H1 (cell line): ENCODE measurements at regions not wholly inside any gene's neighbourhood (a gene's known extent, or its start where the extent isn't known, plus 50 kb on each side); places are given as distances from the start of the nearest gene placed in this dataset.

Experiments
- CTCF ChIA-PET: fragments of 300-600 bp; sonication (Branson Sonifier 250); formaldehyde crosslinking; loops from one replicate; lab custom pipeline; 2021; ENCODE audit not compliant: partially characterized antibody; lab: Charles Lee
- POLR2A ChIA-PET: fragments of 300-600 bp; sonication (Branson Sonifier 250); formaldehyde crosslinking; loops from one replicate; lab custom pipeline; 2021; ENCODE audit warnings: inconsistent platforms; ENCODE audit not compliant: partially characterized antibody; lab: Charles Lee
- DNase-seq, 2 experiments: peaks; one replicate each; pipeline versions ENCODE4 v3.0.0 to v3.0.0-alpha.2; 2010 to 2022; ENCODE audit warnings: low spot score in 2 of 2, low read depth in 1 of 2, mixed read lengths in 1 of 2
- FAIRE-seq: peaks from 2 replicates; lab custom pipeline; 2011; peaks lifted over from hg19 to GRCh38; lab: Jason Lieb, UNC
- H2AFZ ChIP-seq: 2 replicates; pipeline ENCODE4 v1.8.1; 2012; ENCODE audit warnings: low read length, inconsistent platforms
- H2AK5ac ChIP-seq: 2 replicates; pipeline ENCODE4 v1.6.1; 2013; ENCODE audit warnings: low read depth, low read length
- H2BK120ac ChIP-seq: replicated peaks from 2 replicates; pipeline ENCODE3; 2013; ENCODE audit warnings: low read depth, low read length, inconsistent platforms
- H2BK12ac ChIP-seq: 2 replicates; pipeline ENCODE4 v1.6.1; 2013; ENCODE audit warnings: low read depth, low read length
- H2BK15ac ChIP-seq: 2 replicates; pipeline ENCODE4 v1.6.1; 2013; ENCODE audit warnings: low read length
- H2BK20ac ChIP-seq: 2 replicates; pipeline ENCODE4 v1.6.1; 2013; ENCODE audit warnings: low read length
- H2BK5ac ChIP-seq: 2 replicates; pipeline ENCODE4 v1.6.1; 2013; ENCODE audit warnings: low read depth, low read length
- H3K14ac ChIP-seq: 2 replicates; pipeline ENCODE4 v1.6.1; 2013; ENCODE audit warnings: inconsistent platforms; ENCODE audit not compliant: insufficient read length
- H3K18ac ChIP-seq: 2 replicates; pipeline ENCODE4 v1.6.1; 2013; ENCODE audit warnings: low read length; ENCODE audit errors: extremely low read depth
- H3K23ac ChIP-seq: 2 replicates; pipeline ENCODE4 v1.6.1; 2013; ENCODE audit warnings: inconsistent platforms; ENCODE audit not compliant: insufficient read length
- H3K23me2 ChIP-seq: 2 replicates; pipeline ENCODE4 v1.6.1; 2013; ENCODE audit warnings: low read depth, low read length
- H3K27ac ChIP-seq: 2 replicates; pipeline ENCODE4 v1.6.1; 2011; ENCODE audit warnings: low read depth, low read length, inconsistent platforms
- H3K27me3 ChIP-seq, 4 experiments: replicated peaks in 1 of 4; 1 replicate in 1 of 4; 2 replicates in 3 of 4; pipeline versions ENCODE4 v1.6.1 to v1.8.1; 2011 to 2013; ENCODE audit warnings: low read length in 3 of 4, mild to moderate bottlenecking in 3 of 4, inconsistent platforms in 2 of 4, mixed read lengths in 2 of 4, moderate library complexity in 1 of 4; ENCODE audit not compliant: control insufficient read depth in 3 of 4, insufficient read depth in 3 of 4; ENCODE audit errors: extremely low read depth in 1 of 4
- H3K36me3 ChIP-seq, 4 experiments: 2 replicates each; pipeline versions ENCODE4 v1.6.1 to v1.8.1; 2011 to 2013; ENCODE audit warnings: mild to moderate bottlenecking in 4 of 4, low read length in 3 of 4, moderate library complexity in 2 of 4, control low read depth in 1 of 4, inconsistent platforms in 1 of 4; ENCODE audit not compliant: insufficient read depth in 4 of 4, control insufficient read depth in 2 of 4
- H3K4ac ChIP-seq: replicated peaks from 2 replicates; pipeline ENCODE3; 2013; ENCODE audit warnings: low read length, low read depth, mixed read lengths, inconsistent platforms; ENCODE audit not compliant: insufficient read length
- H3K4me1 ChIP-seq, 4 experiments: replicated peaks in 1 of 4; 1 replicate in 1 of 4; 2 replicates in 3 of 4; pipeline versions ENCODE4 v1.6.1 to v1.8.1; 2011 to 2013; ENCODE audit warnings: low read length in 3 of 4, inconsistent platforms in 2 of 4, mixed read lengths in 1 of 4; ENCODE audit not compliant: insufficient read depth in 4 of 4, control insufficient read depth in 3 of 4
- H3K4me2 ChIP-seq, 2 experiments: 2 replicates each; pipeline versions ENCODE4 v1.6.1 to v1.8.1; 2011 to 2013; ENCODE audit warnings: low read depth in 2 of 2, low read length in 2 of 2, control low read depth in 1 of 2, inconsistent platforms in 1 of 2, mild to moderate bottlenecking in 1 of 2; ENCODE audit not compliant: insufficient read depth in 1 of 2
- H3K4me3 ChIP-seq, 4 experiments: fragments of 200-600, 300-600 bp in 1 of 4; sonication (generic), shearing (Covaris generic), sonication (Bioruptor Twin) in 1 of 4; 2 replicates each; pipeline versions ENCODE4 v1.5.1 to v1.8.1; 2011 to 2016; ENCODE audit warnings: low read length in 4 of 4, low read depth in 3 of 4, control low read depth in 2 of 4, inconsistent platforms in 2 of 4, mild to moderate bottlenecking in 2 of 4, mixed read lengths in 1 of 4, moderate library complexity in 1 of 4; ENCODE audit not compliant: insufficient read depth in 2 of 4; ENCODE audit errors: extremely low read depth in 1 of 4
- H3K56ac ChIP-seq: replicated peaks from 2 replicates; pipeline ENCODE3; 2013; ENCODE audit warnings: low read depth, mild to moderate bottlenecking, mixed read lengths, low read length, inconsistent platforms; ENCODE audit not compliant: insufficient read length
- H3K79me1 ChIP-seq: 2 replicates; pipeline ENCODE4 v1.6.1; 2013; ENCODE audit warnings: low read depth, low read length, control low read depth
- H3K79me2 ChIP-seq, 2 experiments: 2 replicates each; pipeline versions ENCODE4 v1.6.1 to v1.8.1; 2012 to 2013; ENCODE audit warnings: low read length in 2 of 2, mild to moderate bottlenecking in 2 of 2, inconsistent platforms in 1 of 2; ENCODE audit not compliant: insufficient read depth in 2 of 2, control insufficient read depth in 1 of 2
- H3K9ac ChIP-seq, 4 experiments: replicated peaks in 1 of 4; 1 replicate in 1 of 4; 2 replicates in 3 of 4; pipeline versions ENCODE4 v1.6.1 to v1.8.1; 2011 to 2013; ENCODE audit warnings: low read depth in 3 of 4, low read length in 3 of 4, control low read depth in 2 of 4, mild to moderate bottlenecking in 2 of 4, moderate library complexity in 2 of 4, inconsistent platforms in 1 of 4; ENCODE audit errors: extremely low read depth in 1 of 4
- H3K9me3 ChIP-seq, 2 experiments: 2 replicates each; pipeline versions ENCODE4 v1.6.1 to v1.8.1; 2012 to 2013; ENCODE audit warnings: mild to moderate bottlenecking in 2 of 2, moderate library complexity in 2 of 2, control low read depth in 1 of 2, inconsistent platforms in 1 of 2, low read depth in 1 of 2, low read length in 1 of 2, mixed read lengths in 1 of 2; ENCODE audit not compliant: insufficient read depth in 2 of 2
- H4K20me1 ChIP-seq, 2 experiments: replicated peaks in 1 of 2; 2 replicates each; pipeline versions ENCODE3 to v1.8.1; 2011 to 2013; ENCODE audit warnings: inconsistent platforms in 2 of 2, low read length in 2 of 2, mild to moderate bottlenecking in 1 of 2; ENCODE audit not compliant: insufficient read depth in 2 of 2, control insufficient read depth in 1 of 2
- H4K5ac ChIP-seq: 2 replicates; pipeline ENCODE4 v1.6.1; 2013; ENCODE audit warnings: low read length, low read depth, mixed read lengths, inconsistent platforms; ENCODE audit not compliant: insufficient read length
- H4K8ac ChIP-seq: 2 replicates; pipeline ENCODE4 v1.8.0; 2013; ENCODE audit warnings: mild to moderate bottlenecking, moderate library complexity, low read length, inconsistent platforms; ENCODE audit not compliant: insufficient read depth; ENCODE audit errors: extremely low read depth
- H4K91ac ChIP-seq: replicated peaks from 2 replicates; pipeline ENCODE3; 2013; ENCODE audit warnings: low read length, mixed read lengths, inconsistent platforms; ENCODE audit not compliant: insufficient read length
- CHD1 ChIP-seq: IDR thresholded peaks from 2 replicates; pipeline ENCODE4 v1.6.1; 2012; ENCODE audit warnings: low read depth, low read length, improper control_type of control experiment
- EGR1 ChIP-seq: IDR thresholded peaks from 2 replicates; pipeline ENCODE4 v1.6.1; 2011; ENCODE audit warnings: low read depth, low read length, borderline replicate concordance
- FOSL1 ChIP-seq: IDR thresholded peaks from 2 replicates; pipeline ENCODE4 v1.6.1; 2011; ENCODE audit warnings: mild to moderate bottlenecking, low read depth, low read length, moderate library complexity; ENCODE audit not compliant: insufficient read depth
- JUN ChIP-seq: IDR thresholded peaks from 2 replicates; pipeline ENCODE4 v1.6.1; 2011; ENCODE audit warnings: low read depth, mild to moderate bottlenecking, improper control_type of control experiment, low read length
- NANOG ChIP-seq: IDR thresholded peaks from 2 replicates; pipeline ENCODE4 v1.6.1; 2011; ENCODE audit warnings: low read length, low read depth, mild to moderate bottlenecking, inconsistent platforms; ENCODE audit not compliant: insufficient read depth, poor library complexity, severe bottlenecking
- NRF1 ChIP-seq: IDR thresholded peaks from 2 replicates; pipeline ENCODE4 v1.6.1; 2011; ENCODE audit warnings: mild to moderate bottlenecking, low read depth, low read length, improper control_type of control experiment
- PHF8 ChIP-seq: fragments of 200-600 bp; sonication (generic); conservative IDR thresholded peaks from 2 replicates; pipeline ENCODE4 v1.7.1; 2012; ENCODE audit warnings: low read depth, mild to moderate bottlenecking, inconsistent platforms, low read length, moderate library complexity
- POLR2AphosphoS5 ChIP-seq: IDR thresholded peaks from 2 replicates; pipeline ENCODE4 v1.6.1; 2011; ENCODE audit warnings: low read depth, low read length
- RAD21 ChIP-seq, 2 experiments: IDR thresholded peaks in 1 of 2; conservative IDR thresholded peaks in 1 of 2; 2 replicates each; pipeline ENCODE4 v1.6.1; 2011; ENCODE audit warnings: low read depth in 2 of 2, low read length in 2 of 2, improper control_type of control experiment in 1 of 2, inconsistent platforms in 1 of 2, mild to moderate bottlenecking in 1 of 2, moderate library complexity in 1 of 2
- RXRA ChIP-seq: IDR thresholded peaks from 2 replicates; pipeline ENCODE4 v1.6.1; 2011; ENCODE audit warnings: low read depth, mild to moderate bottlenecking, low read length, moderate library complexity; ENCODE audit not compliant: insufficient read depth
- SIX5 ChIP-seq: IDR thresholded peaks from 2 replicates; pipeline ENCODE4 v1.6.1; 2011; ENCODE audit warnings: mild to moderate bottlenecking, low read depth, low read length
- WGBS, 2 experiments: shearing (Covaris generic) in 1 of 2; methylation state at CpG; one replicate each; pipeline versions ENCODE4 v1.1.6 to v1.1.7; 2013 to 2015; ENCODE audit warnings: low lambda C conversion rate in 2 of 2, mixed read lengths in 2 of 2, inconsistent platforms in 1 of 2, low coverage in 1 of 2, missing lambda C conversion rate in 1 of 2; ENCODE audit not compliant: insufficient replicate concordance in 2 of 2, insufficient coverage in 1 of 2, insufficient read length in 1 of 2; ENCODE audit errors: extremely low coverage in 1 of 2, missing lambda C conversion rate in 1 of 2; 5-methylcytosine and 5-hydroxymethylcytosine counted together
- TF ChIP-seq, protein P1 (sequence below), 3 experiments: IDR thresholded peaks; 1 replicate in 2 of 3; 2 replicates in 1 of 3; pipeline versions ENCODE4 v1.5.1 to v1.6.1; 2011; ENCODE audit warnings: low read length in 3 of 3, mild to moderate bottlenecking in 3 of 3, inconsistent platforms in 2 of 3, low read depth in 1 of 3, moderate library complexity in 1 of 3; ENCODE audit not compliant: insufficient read depth in 1 of 3; ENCODE audit errors: control extremely low read depth in 1 of 3

DNA sequence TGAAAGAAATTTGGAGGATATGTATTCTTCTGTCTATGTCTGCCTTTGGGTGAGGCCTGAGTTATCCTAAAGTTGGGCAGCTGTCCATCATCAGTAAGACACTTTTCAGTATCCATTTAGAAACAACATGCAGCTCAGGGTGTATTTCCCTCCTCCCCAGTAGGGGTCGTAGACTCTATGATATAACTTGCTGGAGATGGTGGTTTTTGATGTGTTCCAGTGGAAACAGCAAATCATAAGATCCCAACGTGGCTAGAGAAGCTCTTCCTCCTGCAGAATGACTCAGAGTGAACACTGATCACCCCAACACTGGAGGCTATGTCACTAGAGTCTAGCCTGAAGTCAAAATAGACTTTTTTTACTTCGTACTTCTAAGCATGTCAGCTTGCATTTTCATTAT lies 331.6 kb upstream of the STXBP6 start:
- Histone ChIP-seq H3K14ac (no peak overlapping the region), H3K79me2 (no peaks in the 10 kb centered on the region), H3K79me1 (no peaks in the 10 kb centered on the region), H2BK5ac (no peak overlapping the region), H3K27me3 (no peaks in the 10 kb centered on the region), H3K56ac (no peak overlapping the region), H3K4me1 (no peaks in the 10 kb centered on the region), H3K4ac (no peak overlapping the region), H4K8ac (no peak overlapping the region), H3K23me2 (no peaks in the 10 kb centered on the region), H2BK20ac (no peak overlapping the region), H2BK12ac (no peak overlapping the region), H3K36me3 (no peaks in the 10 kb centered on the region), H3K9ac (no peak overlapping the region), H3K27ac (no peak overlapping the region), H3K23ac (no peak overlapping the region), H2BK120ac (no peak overlapping the region), H3K18ac (no peak overlapping the region), H4K91ac (no peak overlapping the region), H4K5ac (no peak overlapping the region), H3K9me3 (no peaks in the 10 kb centered on the region), H3K4me2 (no peak overlapping the region), H2AFZ (peak overlapping the region; percentile 82; the same call in 1 of the 2 replicates), H3K4me3 (no peak overlapping the region), H2AK5ac (no peak overlapping the region), H2BK15ac (no peak overlapping the region), H4K20me1 (no peaks in the 10 kb centered on the region)
- CTCF ChIA-PET = interaction anchor here (0.5 to 3.1 kb wide), 16 partner anchors 8 to 1167 kb away, joined by 3 to 23 read pairs (median 4); no protein-coding TSS in a partner anchor
- 64% methylated on average over 3 of the region's 3 CpGs; no CpG with 5 or more reads in 1 of the 2 experiments for WGBS, 2 experiments
- no peak for TF ChIP-seq FOSL1
- no peak for TF ChIP-seq NANOG
- TF ChIP-seq NRF1 = no peak
- peak in 1 of 2 experiments; percentile 21; a peak in 1 of 4 replicates for TF ChIP-seq RAD21 (IDR thresholded peaks at IDR 0.05 in 1 of 2, conservative IDR thresholded peaks at IDR 0.05 in 1 of 2; ENCODE audit: low read depth in 2 of 2, low read length in 2 of 2)
- TF ChIP-seq POLR2AphosphoS5 = no peak
- no peak for TF ChIP-seq JUN
- no peak for TF ChIP-seq RXRA
- no peak for TF ChIP-seq EGR1
- TF ChIP-seq PHF8 = no peak
- TF ChIP-seq SIX5 = no peak
- TF ChIP-seq, protein P1, sequence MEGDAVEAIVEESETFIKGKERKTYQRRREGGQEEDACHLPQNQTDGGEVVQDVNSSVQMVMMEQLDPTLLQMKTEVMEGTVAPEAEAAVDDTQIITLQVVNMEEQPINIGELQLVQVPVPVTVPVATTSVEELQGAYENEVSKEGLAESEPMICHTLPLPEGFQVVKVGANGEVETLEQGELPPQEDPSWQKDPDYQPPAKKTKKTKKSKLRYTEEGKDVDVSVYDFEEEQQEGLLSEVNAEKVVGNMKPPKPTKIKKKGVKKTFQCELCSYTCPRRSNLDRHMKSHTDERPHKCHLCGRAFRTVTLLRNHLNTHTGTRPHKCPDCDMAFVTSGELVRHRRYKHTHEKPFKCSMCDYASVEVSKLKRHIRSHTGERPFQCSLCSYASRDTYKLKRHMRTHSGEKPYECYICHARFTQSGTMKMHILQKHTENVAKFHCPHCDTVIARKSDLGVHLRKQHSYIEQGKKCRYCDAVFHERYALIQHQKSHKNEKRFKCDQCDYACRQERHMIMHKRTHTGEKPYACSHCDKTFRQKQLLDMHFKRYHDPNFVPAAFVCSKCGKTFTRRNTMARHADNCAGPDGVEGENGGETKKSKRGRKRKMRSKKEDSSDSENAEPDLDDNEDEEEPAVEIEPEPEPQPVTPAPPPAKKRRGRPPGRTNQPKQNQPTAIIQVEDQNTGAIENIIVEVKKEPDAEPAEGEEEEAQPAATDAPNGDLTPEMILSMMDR (IDR thresholded peaks at IDR 0.05; ENCODE audit: control extremely low read depth in 1 of 3, insufficient read depth in 1 of 3, low read depth in 1 of 3, low read length in 3 of 3) = peak in 1 of 3 experiments; percentile 47; a peak in 1 of 4 replicates
- TF ChIP-seq CHD1 = no peak
- no peak for DNase-seq
- POLR2A ChIA-PET = no interaction called here
- FAIRE-seq = no peak
